Liver (tissue), 3 donors: ENCODE measurements at regions not wholly inside any gene's neighbourhood (a gene's known extent, or its start where the extent isn't known, plus 50 kb on each side); places are given as distances from the start of the nearest gene placed in this dataset.

Experiments
- FOXA1 ChIP-seq: IDR thresholded peaks from 2 replicates; pipeline ENCODE4 v1.6.1; 2016; ENCODE audit warnings: antibody characterized with exemption
- GABPA ChIP-seq, 2 donors: IDR thresholded peaks in 1 of 2; conservative IDR thresholded peaks in 1 of 2; 2 replicates each; pipeline ENCODE4 v1.6.1; 2016; ENCODE audit warnings: antibody characterized with exemption in 2 of 2, mild to moderate bottlenecking in 1 of 2, moderate library complexity in 1 of 2
- JUND ChIP-seq, 2 donors: IDR thresholded peaks; 2 replicates each; pipeline ENCODE4 v1.6.1; 2016; ENCODE audit warnings: antibody characterized with exemption in 2 of 2
- SP1 ChIP-seq: IDR thresholded peaks from 2 replicates; pipeline ENCODE4 v1.6.1; 2018; ENCODE audit warnings: antibody characterized with exemption, mild to moderate bottlenecking
- TAF1 ChIP-seq: conservative IDR thresholded peaks from 2 replicates; pipeline ENCODE4 v1.6.1; 2016; ENCODE audit warnings: antibody characterized with exemption, mild to moderate bottlenecking
- YY1 ChIP-seq: IDR thresholded peaks from 2 replicates; pipeline ENCODE4 v1.6.1; 2016; ENCODE audit warnings: antibody characterized with exemption, mild to moderate bottlenecking
- TF ChIP-seq, protein P1 (sequence below): fragments of 150-350 bp; IDR thresholded peaks from 2 replicates; pipeline ENCODE4 v1.5.1; 2017; ENCODE audit warnings: improper control_type of control experiment, low read depth, low read length; ENCODE audit not compliant: missing input control
- TF ChIP-seq, protein P2 (sequence below): IDR thresholded peaks from 2 replicates; pipeline ENCODE4 v1.6.1; 2016; ENCODE audit warnings: antibody characterized with exemption
- TF ChIP-seq, protein P3 (sequence below): IDR thresholded peaks from 2 replicates; pipeline ENCODE4 v1.6.1; 2016; ENCODE audit warnings: antibody characterized with exemption, mild to moderate bottlenecking
- donor health status: healthy.
- donor health status: healthy.

DNA sequence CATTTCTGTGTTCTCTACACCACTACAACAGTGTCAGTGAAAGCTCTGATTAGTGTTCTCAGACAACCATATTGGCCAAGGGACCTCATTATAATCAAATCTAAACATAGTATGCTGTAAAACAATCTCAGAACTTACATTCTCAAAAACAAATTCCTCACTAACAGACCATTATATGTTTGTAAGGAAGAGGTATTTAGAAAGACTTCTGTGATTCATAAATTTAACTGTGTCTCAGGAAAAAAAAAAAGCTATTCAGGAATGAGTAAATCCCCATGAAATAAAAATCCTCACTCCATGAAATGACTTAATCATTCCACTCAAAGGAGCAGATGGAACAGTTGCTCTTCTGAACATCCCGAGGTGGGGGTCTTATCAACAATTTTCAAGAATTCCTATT, 413.0 kb downstream of the CDH2 start:
- TF ChIP-seq, protein P1, sequence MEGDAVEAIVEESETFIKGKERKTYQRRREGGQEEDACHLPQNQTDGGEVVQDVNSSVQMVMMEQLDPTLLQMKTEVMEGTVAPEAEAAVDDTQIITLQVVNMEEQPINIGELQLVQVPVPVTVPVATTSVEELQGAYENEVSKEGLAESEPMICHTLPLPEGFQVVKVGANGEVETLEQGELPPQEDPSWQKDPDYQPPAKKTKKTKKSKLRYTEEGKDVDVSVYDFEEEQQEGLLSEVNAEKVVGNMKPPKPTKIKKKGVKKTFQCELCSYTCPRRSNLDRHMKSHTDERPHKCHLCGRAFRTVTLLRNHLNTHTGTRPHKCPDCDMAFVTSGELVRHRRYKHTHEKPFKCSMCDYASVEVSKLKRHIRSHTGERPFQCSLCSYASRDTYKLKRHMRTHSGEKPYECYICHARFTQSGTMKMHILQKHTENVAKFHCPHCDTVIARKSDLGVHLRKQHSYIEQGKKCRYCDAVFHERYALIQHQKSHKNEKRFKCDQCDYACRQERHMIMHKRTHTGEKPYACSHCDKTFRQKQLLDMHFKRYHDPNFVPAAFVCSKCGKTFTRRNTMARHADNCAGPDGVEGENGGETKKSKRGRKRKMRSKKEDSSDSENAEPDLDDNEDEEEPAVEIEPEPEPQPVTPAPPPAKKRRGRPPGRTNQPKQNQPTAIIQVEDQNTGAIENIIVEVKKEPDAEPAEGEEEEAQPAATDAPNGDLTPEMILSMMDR: no peak
- no peak for TF ChIP-seq GABPA (IDR thresholded peaks at IDR 0.05 in 1 of 2, conservative IDR thresholded peaks at IDR 0.05 in 1 of 2)
- TF ChIP-seq YY1: no peak
- TF ChIP-seq, protein P2, sequence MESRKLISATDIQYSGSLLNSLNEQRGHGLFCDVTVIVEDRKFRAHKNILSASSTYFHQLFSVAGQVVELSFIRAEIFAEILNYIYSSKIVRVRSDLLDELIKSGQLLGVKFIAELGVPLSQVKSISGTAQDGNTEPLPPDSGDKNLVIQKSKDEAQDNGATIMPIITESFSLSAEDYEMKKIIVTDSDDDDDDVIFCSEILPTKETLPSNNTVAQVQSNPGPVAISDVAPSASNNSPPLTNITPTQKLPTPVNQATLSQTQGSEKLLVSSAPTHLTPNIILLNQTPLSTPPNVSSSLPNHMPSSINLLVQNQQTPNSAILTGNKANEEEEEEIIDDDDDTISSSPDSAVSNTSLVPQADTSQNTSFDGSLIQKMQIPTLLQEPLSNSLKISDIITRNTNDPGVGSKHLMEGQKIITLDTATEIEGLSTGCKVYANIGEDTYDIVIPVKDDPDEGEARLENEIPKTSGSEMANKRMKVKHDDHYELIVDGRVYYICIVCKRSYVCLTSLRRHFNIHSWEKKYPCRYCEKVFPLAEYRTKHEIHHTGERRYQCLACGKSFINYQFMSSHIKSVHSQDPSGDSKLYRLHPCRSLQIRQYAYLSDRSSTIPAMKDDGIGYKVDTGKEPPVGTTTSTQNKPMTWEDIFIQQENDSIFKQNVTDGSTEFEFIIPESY: no peak
- TF ChIP-seq, protein P3, sequence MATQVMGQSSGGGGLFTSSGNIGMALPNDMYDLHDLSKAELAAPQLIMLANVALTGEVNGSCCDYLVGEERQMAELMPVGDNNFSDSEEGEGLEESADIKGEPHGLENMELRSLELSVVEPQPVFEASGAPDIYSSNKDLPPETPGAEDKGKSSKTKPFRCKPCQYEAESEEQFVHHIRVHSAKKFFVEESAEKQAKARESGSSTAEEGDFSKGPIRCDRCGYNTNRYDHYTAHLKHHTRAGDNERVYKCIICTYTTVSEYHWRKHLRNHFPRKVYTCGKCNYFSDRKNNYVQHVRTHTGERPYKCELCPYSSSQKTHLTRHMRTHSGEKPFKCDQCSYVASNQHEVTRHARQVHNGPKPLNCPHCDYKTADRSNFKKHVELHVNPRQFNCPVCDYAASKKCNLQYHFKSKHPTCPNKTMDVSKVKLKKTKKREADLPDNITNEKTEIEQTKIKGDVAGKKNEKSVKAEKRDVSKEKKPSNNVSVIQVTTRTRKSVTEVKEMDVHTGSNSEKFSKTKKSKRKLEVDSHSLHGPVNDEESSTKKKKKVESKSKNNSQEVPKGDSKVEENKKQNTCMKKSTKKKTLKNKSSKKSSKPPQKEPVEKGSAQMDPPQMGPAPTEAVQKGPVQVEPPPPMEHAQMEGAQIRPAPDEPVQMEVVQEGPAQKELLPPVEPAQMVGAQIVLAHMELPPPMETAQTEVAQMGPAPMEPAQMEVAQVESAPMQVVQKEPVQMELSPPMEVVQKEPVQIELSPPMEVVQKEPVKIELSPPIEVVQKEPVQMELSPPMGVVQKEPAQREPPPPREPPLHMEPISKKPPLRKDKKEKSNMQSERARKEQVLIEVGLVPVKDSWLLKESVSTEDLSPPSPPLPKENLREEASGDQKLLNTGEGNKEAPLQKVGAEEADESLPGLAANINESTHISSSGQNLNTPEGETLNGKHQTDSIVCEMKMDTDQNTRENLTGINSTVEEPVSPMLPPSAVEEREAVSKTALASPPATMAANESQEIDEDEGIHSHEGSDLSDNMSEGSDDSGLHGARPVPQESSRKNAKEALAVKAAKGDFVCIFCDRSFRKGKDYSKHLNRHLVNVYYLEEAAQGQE: no peak
- no peak for TF ChIP-seq JUND (IDR thresholded peaks at IDR 0.05)
- no peak for TF ChIP-seq SP1
- no peak for TF ChIP-seq TAF1
- no peak for TF ChIP-seq FOXA1
